Hematopoietic multipotent progenitor cell treated with erythropoietin and hydrocortisone succinate and interleukin-3 and kit ligand, for 6 days (in vitro differentiated cells): ENCODE measurements at regions not wholly inside any gene's neighbourhood (a gene's known extent, or its start where the extent isn't known, plus 50 kb on each side); places are given as distances from the start of the nearest gene placed in this dataset.
"Not testable (repeated sequence)": the region's sequence is repeated elsewhere in the genome, so short reads cannot be mapped to it uniquely, and the experiment has no call there.

Experiments used
- DNase-seq: peaks from one replicate; pipeline ENCODE4 v3.0.0-alpha.2; 2015

DNA sequence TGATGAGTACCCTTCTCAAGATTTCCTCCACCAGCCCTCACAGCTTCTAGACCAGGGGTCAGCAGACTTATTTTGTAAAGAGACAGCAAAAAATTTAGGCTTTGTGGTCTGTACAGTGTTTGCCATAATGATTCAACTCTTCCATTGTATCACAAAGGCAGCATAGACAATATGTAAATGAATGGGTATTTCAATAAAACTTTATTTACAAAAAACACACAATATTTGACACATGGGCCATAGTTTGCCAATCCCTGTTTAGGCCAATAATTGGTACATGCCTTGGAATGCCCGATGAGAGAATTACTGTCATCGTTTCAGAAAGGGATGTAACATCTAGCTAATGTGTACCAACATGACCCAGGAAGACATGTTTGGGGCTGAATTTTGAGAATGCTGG is 178.9 kb upstream of the GALNT2 start:
- DNase-seq: no peak

DNA sequence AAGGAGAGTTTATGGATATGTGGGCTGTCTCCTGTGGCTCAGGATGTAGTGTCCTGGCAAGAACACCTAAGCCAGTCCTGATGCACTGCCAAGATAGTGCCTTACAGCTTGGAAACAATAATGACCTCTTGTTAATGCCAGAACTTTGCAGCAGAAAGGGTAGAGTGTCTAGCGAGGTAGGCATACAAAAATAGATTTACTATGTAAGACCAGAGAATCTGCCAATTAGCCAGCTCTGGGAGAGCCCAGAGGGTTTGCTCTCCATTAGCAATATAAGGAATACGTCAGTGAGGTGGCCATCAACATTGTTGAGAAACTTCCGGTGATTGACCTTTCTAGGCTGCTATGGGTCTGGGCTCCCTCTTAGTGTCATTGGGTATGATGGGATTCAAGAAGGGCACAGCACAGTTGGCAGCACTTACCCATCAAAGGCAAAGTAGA is 178.5 kb upstream of the GALNT2 start:
- no peak for DNase-seq

DNA sequence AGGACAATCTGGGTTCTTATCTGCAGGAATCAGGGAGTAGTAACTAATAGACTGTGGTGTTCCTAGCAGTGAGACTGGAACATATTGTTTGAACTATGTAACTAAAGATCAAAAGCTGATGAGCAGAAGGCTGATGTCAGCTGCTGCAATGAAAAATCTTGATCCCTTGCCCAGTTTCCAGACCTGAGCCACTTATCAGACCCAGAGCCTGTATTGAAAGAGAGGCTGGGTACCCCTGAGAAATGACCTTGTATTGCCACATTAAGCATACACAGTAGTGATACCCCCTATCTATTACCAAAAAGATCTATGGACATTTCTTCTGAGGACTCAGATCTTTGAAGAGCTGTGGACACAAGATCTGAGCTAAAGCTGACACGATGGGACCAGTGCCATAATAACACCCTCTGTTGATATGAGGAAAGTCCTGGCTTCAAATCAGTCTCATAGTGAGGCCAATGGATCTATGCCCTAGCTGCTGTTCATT is 178.0 kb upstream of the GALNT2 start:
- DNase-seq: no peak

DNA sequence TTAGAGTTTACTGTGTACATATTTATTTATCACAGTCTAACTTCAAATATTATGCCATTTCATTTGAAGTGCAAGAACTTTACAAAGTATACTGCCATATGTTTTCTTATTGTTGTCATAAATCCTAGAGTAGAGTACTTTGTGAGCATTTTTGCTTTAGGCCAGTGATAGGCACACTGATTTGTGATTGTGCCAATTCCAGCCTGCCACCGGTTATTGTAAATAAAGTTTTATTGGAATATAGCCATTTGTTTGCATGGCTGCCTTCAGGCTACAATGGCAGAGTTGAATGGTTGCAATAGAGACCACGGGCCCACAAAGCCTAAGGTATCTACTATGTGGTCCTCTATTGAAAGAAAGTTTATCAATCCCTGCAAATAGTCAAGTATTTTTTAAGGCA is 175.8 kb upstream of the GALNT2 start:
- DNase-seq: no peak

DNA sequence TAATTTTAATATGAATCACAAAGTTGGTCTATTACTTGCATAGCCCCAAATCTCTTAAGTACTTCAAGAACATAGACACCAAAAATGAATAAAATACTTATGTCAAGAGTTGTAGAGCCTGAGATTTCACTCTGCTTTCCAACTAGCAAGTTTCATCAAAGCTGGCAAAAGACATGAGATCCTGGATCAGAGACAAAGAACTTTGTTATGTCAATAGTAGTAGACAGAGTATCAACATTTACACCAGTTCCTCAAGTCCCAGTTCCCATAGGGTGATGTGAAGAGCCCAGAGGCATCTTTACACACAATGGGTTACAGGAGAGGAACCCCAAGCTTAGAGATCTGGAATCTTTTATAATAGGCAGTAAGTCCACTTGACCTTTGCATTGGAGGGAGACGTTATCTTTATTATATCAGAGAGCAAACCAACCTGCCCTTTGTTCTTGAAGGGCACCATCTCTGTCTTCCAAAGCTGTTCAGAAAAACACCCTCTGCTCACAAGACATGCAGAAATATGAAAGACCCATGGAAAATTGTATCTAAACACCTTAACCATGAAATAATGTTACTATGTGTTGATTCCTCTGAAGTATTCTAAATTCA is 174.4 kb upstream of the GALNT2 start:
- DNase-seq: no peak

DNA sequence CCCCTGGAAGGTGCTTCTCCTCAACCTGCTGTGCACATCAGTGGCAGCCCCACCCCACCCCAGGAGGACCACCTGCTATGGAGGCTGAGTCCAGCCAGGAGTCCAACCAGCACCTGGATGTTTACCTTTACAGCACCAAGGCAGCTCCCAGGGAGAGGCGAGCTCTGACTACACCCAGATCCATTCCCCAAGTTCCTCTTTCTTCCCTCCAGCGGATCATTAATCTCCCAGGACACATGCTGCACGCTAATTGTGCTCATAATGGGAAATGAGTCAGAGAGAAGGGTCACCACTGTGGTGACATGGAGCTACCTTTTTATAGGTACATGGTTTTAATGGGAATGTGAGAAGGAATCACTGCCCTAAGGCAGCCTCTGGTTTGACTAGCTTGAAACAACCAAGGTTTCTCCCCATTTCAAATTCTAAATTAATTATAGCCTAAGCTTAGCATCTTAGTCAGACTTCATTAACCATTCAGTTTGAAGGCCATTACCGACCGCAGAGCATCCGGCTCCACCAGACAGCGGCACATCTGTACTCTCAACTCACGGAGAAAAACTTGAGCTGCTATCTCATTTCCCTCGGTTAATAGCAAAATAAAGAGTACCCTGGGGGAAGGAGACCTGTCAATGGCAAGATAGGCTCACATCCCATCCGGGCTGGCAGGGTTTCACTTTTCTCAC is 173.1 kb upstream of the GALNT2 start:
- no peak for DNase-seq

DNA sequence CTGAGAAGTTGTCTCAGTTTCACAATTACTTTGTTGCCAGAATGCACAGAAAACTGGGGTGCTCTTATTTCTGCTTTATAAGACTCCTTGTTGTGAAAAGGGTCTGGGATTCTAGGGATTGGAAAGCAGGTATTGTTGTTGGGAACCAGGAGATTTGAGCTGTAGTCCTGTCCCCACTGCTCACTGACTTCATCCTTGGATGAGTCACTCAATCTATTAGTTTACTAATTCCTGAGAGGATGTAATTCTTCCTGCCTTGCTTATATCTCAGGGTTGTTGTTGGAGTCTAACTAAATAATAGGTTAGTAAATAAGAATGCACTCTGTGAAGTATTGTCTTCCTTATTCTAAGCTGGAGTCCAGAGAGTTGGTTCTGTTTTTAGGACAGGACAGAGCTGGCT is 172.5 kb upstream of the GALNT2 start:
- no peak for DNase-seq

DNA sequence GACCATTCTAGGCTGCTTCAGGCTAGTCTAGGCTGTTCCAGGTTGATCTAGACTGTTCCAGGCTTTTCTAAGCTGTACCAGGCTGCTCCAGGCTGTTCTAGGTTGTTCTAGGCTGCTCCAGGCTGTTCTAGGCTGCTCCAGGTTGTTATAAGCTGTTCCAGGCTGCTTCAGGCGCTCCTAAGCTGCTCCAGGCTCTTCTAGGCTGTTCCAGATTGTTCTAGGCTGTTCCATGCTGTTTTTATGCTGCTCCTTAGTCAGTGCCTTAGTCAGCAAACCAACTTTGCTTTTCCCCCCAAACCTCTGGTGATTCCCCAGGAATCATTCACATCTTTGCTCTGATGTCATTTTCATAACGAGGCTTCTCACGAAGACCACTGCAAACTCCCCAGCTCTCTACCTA is 171.4 kb upstream of the GALNT2 start:
- no peak for DNase-seq

DNA sequence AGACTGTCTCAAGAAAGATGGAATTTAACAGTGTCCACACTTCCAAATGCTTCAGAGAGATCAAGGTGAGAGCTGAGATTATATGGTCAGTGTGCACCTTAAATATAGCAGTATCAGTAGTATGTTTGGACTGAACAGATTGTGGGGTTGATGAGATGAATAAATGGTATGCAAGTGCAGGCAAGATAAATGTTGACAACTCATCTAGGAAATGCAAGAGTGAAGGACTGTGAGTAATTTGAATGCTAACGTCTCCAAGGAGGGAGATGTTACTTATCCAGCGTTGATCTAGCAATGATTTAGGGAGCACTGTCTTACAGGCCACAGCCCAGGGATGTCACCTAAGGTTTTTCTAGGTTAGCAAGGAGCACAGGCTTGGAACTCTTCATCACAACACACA is 170.7 kb upstream of the GALNT2 start:
- no peak for DNase-seq

DNA sequence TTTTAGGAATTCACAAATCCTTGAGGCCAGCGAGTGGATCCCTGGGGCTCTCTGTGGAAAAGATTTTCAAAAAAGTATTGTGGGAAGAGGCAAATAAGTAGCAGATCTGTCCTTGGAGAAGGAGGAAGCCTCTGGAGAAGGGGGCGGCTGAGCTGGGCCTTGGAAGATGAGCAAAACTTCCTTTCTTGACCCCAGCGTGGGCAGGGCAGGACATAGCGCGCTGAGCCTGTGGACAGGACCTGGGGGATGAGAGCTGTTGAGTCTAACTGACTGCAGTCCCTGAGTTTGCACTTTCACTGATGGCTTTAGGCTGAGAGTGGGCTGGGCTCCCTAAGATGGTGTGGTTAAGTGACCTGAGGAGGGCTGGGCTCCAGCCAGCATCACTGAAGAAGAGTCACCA is 170.2 kb upstream of the GALNT2 start:
- no peak for DNase-seq

DNA sequence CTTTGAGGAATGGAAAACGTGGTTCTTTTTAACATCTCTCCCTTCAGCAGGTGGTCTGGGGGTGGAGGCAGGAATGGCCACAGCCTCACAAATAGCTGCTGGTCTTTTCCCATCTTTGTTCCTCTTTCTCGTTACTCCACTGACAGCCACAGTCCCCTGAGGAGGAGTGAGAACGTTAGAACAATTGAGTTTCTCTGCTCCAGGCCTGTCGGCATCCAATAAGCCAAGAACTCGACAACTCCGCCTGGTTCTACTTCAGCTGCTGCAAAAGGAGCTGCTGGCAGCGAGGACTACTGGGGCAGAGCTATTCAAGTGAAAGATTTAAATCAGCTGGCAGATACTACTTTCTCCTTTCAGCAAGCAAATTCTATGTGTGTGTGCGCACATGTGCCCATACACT is 169.5 kb upstream of the GALNT2 start:
- no peak for DNase-seq

DNA sequence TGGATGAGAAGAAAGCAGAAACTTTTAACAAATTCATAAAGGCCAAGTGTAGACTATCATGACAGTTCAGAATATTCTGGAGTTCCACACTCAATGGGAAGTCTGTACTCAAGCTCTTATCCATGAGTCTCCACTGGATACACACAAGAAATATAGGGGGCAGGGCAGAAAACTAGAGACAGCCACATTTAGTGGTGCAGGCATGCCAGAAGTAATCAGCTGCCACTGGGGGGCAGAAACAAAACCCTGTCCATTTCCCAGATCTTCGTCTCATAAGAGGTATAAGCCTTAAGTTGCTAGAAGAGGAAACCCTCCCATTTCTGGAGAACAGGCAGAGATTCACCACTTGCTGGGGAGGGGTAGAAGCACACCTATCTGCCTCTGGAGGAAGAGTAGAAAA is 166.8 kb upstream of the GALNT2 start:
- peak; percentile 4 for DNase-seq

DNA sequence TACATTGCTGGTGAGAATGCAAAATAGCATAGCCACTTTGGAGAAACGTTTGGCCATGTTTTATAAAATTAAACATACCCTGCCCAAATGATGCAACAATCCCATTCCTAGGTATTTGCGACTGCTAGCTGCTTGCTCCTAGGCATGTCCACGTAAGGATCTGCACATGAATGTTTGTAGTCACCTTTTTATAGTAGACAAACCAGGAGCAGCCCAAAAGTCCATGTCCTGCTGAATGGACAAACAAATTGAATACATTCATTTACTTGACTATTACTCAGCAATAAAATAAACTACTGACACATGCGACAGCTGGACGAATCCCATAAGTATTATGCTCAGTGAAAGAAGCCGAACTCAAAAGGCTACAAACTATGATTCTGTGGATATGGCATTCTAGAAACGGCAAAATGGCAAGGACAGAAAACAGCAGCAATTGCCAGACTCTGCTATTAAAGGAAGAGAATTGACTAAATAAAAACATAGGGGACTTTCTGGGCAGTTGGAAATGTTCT is 161.9 kb upstream of the GALNT2 start:
- DNase-seq: no peak

DNA sequence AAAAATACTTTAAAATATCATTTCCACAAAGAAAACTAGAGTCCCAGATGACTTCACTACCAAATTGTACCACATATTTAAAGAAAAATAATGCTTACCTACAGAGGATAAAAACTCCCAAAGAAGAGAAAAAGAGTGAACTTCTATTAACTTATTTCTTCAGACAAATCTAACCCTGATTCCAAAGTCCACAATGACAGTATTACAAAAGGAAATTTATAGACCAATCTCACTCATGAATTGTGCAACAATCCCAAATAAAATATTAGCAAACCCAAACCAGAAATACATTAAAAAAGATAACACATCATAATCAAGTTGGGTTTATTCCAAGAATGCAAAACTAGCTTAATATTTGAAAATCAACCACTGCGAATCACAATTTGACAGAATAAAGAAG is 161.4 kb upstream of the GALNT2 start:
- no peak for DNase-seq

DNA sequence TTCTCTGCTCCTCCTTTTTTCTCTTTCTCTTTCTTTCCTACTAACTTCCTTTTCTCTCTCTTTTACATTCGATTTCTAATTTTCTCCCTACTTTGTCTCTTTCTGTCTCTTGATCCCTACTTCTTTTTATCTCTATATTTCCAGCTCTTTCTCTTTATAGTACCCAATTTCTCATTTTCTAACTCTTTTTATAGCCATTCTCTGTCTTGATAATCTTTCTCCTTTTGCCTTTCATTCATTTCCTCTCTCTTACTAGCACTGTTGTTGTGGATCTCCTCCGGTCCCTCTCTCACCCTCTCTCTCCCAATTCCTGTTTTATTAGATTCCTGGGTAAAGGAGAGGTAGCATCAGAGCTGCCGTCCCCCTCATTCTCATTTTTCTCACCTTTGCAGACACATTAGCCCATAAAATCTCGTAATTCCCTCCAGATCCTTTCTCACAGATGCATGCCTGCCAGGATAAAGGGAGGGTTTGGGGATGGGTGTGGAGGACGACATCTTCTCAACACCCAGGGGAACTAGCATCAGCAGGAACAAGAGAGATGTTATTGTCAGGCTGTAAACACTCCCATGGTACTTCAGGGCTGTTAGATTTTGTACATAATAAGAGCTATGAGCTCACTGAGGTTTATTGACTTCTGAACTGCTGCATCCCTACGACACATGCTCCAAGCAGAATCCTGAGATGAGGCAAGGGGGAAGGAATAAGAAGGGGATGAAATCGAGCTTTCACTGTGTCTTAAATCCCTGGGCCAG is 159.0 kb upstream of the GALNT2 start:
- no peak for DNase-seq

DNA sequence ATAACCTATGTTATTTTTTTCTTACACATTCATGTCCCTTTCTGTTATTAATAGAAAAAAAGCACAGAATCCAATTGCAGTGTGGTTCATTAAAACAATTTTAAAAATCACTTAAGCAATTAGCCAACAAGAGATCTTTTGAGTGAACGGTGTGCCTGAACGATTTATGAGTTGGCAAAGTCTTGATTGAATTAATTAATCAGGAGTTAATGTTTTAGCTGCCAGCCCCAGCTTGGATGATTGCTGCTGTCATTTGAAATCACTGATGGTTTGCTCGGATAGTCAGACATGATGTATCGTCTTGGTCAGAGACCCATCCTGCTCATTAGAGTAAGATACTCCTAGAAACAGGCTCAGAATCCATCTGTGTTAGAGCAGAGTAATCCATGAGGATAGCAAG is 158.3 kb upstream of the GALNT2 start:
- no peak for DNase-seq

DNA sequence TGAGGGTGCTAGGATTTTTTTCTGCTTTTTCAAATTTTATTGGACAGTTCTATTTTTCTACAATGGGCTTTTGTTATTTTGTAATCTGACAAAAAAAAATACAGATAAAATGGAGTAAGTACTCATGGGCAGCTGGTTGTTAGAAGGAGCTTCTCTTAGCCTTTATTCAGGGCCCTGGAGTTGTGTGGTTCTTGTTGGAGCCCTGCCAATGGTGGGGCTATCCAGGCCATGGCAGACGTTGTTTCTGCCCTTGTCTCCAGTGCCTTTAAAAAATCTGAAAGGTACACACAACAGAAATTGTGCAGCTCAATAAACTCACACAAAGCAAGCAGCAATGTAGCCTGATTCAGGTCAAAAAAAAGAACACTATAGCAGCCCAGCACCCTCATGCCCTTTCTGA is 153.5 kb upstream of the GALNT2 start:
- DNase-seq: peak; percentile 21

DNA sequence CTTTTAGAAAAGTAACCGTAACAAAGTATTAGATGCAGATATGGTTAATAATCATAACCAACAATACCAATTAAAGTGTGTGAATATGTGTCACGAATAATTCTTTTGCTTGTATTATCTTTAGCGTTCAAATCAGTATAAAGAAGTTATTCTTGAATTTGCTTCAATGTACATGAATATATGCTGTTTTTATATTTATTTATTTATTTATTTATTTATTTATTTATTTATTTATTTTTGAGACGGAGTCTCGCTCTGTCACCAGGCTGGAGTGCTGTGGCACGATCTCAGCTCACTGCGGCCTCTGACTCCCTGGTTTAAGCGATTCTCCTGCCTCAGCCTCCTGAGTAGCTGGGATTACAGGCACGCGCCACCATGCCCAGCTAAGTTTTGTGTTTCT is 147.6 kb upstream of the GALNT2 start:
- not testable (repeated sequence) for DNase-seq

DNA sequence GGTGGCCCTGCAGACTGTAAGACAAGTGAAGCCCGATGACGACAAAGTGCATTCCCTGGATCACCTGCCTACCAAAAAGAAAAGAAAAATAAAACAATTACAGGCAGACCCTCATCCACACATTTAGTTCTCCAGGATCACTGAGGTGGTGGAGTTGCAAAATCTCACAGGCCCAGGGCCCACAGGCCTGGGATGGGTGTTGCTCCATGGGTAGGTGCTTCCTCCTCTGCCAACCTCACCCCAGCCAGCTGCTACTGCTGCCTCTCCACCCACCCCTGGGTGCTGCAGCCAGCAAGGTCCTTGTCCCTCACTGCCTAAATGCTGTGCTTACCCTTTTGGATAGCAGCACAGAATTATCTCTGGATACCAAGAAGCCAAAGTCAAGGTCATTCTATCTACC is 146.4 kb upstream of the GALNT2 start:
- DNase-seq: no peak

DNA sequence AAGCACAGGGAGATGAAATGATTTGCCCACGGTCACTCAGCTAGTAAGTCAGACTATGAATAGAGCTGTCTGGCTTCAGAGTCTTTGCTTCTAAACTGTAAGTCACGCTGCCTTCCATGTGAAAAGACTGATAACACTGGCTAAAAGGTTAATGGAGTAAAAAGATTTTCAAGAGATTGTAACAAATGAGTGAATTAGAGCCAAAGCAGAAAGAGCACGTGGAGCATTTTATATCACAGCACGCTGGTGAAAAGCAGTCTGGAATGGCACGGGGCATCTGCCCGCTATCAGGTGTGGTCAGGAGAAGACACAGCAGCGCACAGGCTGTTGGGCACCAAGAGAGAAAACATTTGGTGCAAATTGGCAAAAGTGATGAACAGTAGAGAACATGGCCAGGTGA is 144.8 kb upstream of the GALNT2 start:
- DNase-seq: no peak

DNA sequence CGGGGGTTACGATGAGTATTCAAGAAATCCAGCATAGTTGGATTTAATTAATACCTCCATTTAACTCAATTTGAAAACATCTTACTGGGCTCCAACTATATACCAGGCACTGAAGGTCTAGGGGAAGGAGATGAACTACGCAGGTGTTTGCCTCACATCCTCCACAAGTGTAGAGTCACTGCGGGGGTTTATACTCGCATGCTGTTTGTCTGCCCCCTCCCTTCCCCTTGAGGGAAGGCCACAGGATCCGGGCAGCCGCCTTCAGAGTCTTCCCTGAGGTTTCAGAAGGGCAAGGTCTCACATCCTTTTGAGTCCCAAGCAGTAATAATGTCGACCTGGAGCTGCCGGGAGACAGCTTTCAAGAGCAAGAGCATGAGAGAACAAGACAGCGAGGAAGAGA is 142.4 kb upstream of the GALNT2 start:
- no peak for DNase-seq

DNA sequence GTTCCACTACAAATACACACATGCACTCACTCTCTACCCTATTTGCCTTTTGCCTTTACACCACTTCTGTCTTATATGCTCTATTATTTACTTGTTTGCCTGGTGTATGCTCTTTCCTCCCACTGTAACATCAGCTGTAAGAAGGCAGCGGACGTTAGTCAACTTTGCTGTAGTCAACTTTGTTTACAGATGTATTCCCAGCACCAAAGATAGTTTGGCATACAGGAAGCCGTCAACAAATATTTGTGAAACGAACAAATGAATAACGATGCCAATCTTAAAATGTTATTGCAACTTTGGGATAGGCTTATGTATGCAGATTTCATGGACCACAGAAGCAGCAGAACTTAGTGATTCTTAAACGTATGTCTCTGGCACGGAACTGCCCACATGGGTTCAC is 138.3 kb upstream of the GALNT2 start:
- no peak for DNase-seq

DNA sequence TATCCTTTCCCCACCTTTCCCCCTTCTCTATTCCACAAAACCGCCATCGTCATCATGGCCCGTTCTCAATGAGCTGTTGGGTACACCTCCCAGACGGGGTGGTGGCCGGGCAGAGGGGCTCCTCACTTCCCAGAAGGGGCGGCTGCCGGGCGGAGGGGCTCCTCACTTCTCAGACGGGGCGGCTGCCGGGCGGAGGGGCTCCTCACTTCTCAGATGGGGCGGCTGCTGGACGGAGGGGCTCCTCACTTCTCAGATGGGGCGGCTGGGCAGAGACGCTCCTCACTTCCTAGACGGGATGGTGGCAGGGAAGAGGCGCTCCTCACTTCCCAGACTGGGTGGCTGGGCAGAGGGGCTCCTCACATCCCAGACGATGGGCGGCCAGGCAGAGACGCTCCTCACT is 135.3 kb upstream of the GALNT2 start:
- not testable (repeated sequence) for DNase-seq

DNA sequence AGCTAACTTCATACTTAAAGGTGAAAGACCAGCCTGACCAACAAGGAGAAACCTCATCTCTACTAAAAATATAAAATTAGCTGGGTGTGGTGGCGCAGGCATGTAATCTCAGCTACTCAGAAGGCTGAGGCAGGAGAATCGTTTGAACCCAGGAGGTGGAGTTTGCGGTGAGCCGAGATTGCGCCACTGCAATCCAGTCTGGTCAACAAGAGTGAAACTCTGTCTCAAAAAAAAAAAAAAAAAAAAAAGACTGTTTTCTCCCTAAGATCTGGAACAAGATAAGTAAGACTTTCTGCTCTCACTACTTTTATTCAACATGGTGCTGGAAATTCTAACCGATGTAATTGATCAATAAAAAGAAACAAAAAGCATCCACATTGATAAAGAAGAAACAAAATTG is 131.9 kb upstream of the GALNT2 start:
- DNase-seq: not testable (repeated sequence)
